GM21367 (cell line): ENCODE measurements at regions not wholly inside any gene's neighbourhood (a gene's known extent, or its start where the extent isn't known, plus 50 kb on each side); places are given as distances from the start of the nearest gene placed in this dataset.
"Not testable (repeated sequence)": the region's sequence is repeated elsewhere in the genome, so short reads cannot be mapped to it uniquely, and the experiment has no call there.

Source experiments
- ATAC-seq: cut with Tn5 transposase; IDR thresholded peaks from one replicate; pipeline ENCODE4 v1.9.1; 2021; ENCODE audit not compliant: unreplicated experiment

DNA sequence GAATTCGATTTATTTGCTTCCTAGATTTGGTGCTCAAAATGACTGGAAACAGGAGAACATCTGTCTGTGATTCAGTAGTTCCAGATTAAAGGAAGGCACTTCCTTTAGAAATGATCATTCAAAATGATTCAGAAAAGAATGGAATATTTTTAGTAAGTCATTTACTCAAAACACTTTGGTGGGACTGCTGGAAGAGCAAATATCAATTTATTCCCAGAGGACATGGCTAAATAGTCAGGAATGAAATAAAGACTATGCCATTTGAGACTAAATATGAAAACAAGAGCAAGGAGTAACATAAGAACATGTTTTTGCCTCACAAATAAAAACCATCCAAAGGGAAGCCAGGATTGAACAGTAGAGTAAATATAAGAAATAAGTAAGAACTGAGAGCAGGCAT, 138.6 kb upstream of the RASA1 start:
- ATAC-seq, result no peak

DNA sequence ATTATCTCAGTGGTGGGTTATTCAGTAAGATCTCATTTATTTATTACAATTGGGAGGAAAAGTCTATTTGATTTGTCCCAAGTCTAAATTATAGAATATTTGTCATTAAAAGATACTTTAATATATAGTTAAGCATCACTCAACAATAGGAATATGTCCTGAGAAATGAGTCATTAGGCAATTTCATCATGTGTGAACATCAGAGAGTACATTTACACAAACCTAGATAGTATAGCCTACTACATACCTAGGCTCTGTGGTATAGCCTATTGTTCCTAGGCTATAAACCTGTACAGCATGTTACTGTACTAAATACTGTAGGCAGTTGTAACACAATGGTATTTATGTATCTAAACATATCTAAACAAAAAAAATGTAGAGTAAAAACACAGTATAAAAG, 135.0 kb upstream of the RASA1 start:
- ATAC-seq, result no peak

DNA sequence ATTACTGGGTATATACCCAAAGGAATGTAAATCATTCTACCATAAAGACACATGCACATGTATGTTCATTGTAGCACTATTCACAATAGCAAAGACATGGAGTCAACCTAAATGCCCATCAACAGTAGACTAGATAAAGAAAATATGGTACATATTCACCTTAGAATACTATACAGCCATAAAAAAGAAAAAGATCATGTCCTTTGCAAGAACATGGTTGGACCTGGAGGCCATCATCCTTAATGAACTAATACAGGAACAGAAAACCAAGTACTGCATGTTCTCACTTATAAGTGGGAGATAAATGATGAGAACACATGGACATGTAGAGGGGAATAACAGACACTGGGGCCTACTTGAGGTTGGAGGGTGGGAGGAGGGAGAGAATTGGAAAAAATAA, 133.2 kb upstream of the RASA1 start:
- ATAC-seq, result not testable (repeated sequence)

DNA sequence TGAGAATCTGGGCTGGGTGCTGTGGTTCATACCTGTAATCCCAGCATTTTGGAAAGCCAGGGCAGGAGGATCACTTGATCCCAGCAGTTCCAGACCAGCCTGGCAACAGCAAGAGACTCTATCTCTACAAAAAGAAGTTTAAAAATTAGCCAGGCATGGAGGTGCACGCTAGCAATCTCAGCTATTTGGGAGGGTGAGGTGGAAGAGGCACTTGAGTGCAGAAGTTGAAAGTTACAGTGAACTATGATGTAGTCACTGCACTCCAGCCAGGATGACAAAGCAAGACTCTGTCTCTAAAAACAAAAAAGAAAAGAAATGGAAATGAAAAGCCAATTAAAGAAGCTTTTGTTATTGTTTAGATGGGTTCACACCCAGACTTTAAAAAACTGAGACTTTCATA, 131.6 kb upstream of the RASA1 start:
- ATAC-seq, result no peak

DNA sequence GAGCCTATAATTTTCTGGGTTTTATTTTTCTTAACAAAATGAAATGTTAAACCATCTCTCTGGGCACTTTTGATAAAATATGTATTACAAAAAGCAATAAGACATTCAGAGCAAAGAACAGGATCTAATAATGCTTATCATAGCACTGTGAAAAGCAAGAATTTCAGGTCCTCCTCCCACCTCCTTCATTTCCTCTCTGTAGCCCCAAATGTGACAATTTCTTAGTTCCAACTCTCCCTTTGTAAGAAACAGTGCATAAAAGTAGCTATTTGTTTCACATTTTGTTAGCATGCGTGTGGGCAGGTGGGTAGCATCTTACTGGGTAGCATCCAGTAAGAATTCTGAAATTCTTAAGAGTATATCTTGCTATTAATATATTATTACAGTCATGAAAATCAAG, 130.9 kb upstream of the RASA1 start:
- ATAC-seq, result no peak

DNA sequence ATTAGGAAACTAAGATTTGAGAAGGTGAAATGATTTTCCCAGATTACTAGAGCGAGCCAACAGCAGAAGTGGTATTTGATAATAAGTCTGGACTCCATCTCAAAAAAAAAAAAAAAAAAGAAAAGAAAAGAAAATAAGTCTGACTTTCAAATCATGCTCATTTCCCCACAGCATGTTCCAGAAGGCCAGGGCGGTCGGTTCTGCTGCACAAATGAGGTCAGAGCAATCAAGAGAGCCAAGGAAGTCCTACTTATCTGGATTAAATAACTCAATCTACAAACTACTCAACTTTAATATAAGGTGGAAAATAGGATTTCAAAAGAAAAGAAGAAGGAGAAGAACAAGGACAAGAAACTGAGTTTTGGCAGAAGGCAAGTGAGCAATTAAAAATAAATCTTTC, 130.4 kb upstream of the RASA1 start:
- ATAC-seq, result no peak

DNA sequence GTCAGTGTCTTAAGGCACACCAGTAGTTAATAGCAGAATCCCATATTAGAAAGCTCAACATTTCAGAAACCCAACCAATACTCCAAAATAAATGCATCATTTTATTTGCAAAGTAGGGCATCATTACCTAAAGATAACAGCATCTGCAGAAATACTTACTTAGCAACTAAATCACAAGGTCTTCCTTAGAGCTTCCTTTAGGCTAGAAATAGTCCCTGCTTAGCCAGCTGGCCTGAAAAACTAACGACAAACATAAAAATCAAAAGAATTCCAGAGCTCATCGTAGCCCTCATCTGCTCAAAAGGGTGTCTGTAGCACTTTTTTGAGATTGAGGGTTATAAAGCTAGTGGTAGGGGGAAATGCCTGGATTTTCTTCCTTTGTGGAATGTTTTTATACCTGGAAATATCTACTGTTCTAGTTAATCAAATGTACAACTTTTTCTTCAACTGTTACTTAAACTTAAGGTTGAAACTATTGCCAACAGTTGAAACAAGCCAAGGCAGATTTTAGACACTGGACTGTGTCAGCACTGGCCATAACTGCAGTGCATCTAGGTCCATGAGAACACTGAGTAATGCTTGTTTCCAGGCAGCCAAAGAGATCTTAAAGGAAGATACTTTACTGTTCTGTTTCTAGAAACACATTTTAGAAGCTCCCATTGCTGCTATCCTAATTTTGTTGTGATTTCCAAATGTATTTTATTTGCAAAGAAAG, 129.4 kb upstream of the RASA1 start:
- no peak for ATAC-seq

DNA sequence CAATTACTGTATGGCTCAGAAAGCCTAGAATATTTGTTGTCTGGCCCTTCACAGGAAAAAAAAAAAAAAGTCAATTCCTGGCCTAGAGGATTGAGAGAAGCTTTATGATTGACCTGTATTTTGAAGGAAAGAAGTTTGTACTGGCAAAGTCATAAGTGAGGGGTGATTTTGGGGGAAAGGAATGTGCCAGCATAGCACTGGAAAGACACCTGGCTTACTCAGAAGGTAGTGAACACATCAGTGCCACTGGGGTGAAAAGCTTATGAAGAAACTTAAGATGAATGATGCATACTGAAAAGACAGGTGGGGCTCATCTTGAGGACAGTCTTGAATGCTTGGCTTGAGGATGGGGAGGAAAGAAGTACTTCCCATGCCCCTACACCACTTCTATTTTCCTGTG, 127.9 kb upstream of the RASA1 start:
- no peak for ATAC-seq

DNA sequence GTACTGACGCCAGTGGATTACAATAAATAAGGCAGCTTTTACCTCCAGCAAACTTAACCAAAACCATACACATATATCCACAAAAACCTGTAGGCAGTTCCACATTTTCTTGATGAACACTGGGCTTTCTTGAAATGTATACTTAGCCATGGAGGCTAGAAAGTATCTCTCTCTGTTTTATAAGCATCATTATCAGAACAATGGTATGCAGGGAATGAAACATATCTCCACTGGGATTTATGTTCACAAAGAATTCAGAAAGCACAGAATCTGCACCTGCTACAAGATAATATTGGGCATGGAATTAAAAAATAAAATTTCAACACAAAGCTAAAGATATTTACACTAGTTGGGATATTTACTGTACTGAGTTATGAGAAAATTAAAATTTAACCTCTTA, 126.1 kb upstream of the RASA1 start:
- ATAC-seq, result no peak

DNA sequence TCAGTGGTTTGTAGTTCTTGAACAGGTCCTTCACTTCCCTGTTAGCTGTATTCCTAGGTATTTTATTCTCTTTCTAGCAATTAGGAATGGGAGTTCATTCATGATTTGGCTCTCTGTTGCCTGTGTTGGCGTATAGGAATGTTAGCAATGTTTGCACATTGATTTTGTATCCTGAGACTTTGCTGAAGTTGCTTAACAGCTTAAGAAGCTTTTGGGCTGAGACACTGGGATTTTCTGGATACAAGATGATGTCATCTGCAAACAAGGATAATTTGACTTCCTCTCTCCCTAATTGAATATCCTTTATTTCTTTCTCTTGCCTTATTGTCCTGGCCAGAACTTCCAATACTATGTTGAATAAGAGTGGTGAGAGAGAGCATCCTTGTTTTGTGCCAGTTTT, 121.8 kb upstream of the RASA1 start:
- ATAC-seq, result not testable (repeated sequence)

DNA sequence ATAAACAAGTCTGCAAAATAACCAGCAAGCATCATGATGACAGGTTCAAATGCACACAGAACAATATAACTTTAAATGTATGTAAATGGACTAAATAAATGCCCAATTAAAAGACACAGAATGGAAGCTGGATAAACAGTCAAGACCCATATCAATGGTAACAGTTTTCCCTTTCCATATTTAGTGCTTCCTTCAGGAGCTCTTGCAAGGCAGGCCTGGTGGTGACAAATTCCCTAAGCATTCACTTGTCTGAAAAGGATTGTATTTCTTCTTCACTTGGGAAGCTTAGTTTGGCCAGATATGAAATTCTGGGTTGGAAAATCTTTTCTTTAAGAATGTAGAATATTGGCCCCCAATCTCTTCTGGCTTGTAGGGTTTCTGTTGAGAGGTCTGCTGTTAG, 120.2 kb upstream of the RASA1 start:
- no peak for ATAC-seq

DNA sequence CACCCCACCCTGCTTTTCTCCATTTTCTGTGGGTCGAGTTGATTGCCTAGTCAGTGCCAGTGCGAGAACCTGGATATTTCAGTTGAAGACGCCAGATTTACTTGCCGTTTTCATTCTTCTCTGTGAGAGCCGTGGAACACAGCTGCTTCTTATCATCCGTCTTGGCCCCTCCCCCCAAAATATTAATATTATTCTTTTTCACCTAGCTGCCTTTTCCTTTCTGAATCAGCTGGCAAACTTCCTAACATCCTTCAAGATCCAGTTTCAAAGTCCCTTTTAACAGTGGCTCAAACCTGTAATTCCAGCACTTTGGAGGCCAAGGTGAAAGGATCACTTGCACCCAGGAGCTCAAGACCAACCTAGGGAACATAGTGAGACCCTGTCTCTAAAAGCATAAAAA, 117.1 kb upstream of the RASA1 start:
- ATAC-seq, result no peak

DNA sequence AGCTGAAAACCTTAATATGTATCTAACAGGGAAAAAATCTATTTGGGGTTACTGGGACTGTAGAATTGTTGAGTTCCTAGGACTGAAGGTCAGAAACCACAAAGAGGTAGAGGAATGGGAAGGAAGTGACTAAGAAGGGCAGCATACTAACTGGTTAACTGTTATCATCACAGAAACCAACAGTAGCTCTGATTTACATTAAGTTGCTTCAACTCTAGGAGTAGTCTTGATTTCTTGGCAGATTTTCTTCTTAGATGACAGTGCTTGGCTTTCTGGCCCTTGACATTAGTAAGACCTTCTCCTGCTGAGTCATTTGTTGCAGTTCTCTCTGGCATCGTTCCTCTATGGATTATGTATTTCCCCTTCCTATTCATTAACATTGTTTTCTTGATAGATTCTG, 116.1 kb upstream of the RASA1 start:
- no peak for ATAC-seq

DNA sequence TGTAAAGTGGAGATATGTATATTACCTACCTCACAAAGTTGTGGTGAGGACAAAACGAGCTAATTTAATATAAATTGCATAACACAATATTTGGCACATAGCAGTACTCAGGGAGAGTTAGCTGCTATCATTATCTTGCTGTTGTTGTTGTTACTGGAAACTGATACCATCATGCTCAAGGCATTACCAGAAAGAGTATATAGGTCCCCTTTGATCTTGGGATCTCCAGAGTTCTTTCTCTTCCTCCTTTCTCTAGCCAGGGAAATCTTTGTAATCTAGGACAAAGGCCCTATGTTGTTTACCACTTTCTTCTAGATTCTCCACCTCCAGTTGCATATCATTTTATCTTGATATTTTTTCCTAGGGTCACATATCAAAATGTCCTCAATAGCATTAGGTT, 114.8 kb upstream of the RASA1 start:
- ATAC-seq, result no peak

DNA sequence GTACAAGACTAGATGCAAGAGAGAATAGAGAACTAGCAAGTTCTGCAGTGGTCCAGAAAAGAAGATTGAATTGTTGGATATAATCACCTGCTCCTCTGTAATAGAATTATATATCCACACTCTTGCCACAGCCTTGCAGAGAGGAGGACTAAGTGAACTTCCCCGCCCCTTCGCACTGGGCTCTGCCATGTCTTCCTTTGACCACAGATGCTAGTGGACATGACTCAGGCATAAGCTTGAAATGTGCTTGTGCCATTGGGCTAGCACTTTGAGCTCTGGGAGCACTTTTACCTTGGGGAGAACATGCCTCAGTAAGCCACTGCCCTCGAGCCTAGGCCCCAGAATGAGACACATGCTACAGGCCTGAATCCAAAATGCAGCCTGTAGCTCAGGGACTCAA, 113.5 kb upstream of the RASA1 start:
- no peak for ATAC-seq

DNA sequence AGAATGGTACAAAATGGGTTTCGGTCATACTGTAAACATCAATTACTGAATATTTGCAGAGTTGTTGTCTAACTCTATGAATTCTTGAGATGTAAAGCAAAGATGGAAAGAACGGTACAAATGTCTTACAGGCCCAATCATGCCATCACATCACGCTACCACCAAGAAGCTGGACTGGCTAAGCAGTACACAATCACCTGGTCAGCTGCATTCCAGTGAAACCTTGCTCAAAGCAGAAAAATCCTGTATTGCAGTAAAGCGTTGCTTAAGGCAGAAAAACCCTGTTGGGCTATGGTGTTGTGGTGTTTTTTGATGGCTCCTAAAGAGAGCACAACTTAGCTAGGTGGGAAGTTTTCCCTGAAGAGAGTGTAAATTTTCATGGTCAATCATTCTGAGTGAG, 112.6 kb upstream of the RASA1 start:
- no peak for ATAC-seq

DNA sequence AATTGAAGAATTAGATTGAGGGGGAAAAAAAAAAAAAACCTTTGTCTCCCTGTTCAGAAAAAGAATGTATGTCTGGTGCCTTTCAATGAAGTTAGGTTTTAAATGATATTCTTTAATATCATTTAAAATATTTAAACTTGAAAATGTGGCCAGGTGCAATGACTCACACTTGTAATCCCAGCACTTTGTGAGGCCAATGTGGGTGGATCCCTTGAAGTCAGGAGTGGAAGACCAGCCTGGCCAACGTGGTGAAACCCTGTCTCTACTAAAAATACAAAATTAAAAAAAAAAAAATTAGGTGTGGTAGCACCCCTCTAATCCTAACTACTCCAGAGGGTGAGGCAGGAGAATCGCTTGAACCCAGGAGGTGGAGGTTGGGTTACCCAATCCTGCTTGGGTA, 111.1 kb upstream of the RASA1 start:
- no peak for ATAC-seq

DNA sequence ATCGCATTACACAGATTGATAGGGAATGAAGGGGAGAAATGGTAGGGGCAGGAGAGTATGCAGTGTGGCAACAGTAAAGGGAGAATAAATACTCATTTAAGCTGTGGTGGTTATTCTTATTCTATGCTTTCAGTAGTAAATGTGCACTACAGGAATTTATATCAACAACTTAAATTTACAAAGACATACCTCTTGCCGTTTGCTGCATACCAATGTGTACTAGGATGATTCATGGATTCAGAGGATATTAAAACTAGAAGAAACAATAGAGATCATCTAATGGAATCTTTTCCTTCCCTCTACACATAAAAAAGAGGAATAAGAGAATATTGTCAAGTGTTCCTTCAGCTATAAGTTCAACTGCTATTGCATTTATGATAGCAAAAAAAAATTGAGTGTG, 103.3 kb upstream of the RASA1 start:
- no peak for ATAC-seq

DNA sequence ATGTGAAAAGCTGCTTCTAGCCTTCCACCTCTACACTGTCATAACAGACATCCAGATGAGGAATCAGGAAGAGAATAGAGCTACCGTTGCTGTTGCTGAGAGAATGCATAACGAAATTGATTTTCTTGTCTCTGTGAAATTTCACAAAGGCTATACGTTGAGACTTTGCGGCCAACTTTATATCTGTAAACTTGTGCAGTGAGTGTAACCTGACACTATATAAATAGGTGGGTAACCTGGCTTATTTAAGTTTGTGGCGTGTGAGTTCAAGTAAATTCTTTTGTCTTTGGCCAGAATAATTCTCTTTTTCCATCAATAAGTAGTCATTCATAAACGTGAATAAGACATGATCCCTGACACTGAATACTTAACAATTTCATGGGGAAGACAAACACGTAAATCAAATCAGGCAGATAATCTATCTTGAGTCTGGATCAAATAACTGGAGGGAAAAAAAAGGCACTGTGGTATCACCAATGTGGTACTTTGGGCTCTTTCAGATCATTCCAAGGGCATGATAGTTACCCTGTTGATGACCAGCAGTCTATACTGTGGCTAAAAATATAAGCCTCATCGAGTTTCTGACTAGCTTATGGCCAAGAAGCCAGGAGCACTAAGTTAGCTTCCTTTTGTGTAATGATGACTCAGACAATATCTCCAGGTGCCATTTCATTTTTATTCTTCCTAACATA, 98.2 kb upstream of the RASA1 start:
- no peak for ATAC-seq

DNA sequence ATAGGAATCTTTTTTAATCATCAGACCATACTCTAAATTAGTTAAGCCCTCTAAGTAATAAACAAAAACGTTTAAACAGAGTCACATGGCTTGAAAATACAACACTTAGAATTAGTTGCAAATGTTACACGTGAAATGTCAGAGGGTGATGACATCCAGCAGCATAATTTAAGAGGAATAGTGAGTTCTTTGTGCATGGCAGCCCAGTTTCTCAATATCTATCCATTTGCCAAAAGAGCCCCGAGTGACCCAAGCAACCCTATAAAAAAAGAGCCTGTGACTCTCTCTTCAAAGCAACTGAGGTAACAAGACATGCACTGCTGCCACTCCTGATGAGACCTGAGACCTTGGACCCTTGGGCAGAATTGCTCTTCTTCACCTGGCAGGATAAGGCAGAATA, 96.9 kb upstream of the RASA1 start:
- no peak for ATAC-seq

DNA sequence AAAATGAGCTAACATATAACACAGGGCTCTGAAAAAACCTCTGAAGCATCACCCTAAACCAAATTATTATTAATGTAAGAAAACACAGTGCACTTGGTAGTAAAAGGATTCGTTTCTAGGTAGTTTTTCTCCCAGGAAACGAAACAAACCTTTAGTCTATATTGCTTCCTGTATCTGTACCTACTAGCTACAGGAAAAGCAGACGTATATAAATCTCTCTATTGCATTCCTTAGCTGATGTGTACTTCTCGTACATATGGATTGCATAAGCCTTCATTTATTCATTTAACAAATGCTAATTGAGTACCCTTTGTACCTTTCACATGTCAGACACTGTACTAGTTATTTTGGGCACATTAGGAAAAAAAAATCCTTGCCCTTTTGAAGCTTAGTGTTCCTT, 85.0 kb upstream of the RASA1 start:
- ATAC-seq, result no peak

DNA sequence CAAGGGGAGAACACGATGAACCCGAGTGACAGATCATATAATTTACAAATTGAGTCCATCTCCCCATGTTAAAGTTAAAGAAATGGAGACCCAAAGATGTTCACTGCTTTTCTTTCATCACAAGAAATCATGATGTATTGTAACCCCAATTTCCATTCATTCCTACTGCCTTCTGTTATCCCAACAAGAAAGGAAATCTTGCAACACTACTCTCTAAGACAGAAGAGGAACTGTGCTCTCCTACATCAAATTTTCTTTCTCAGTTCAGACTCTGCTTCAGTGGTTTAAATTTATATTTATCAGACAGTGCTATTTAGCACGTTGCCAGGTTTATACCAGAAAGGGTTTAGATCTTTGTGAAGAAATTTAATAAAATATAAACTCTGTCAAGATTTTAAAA, 83.8 kb upstream of the RASA1 start:
- ATAC-seq, result no peak

DNA sequence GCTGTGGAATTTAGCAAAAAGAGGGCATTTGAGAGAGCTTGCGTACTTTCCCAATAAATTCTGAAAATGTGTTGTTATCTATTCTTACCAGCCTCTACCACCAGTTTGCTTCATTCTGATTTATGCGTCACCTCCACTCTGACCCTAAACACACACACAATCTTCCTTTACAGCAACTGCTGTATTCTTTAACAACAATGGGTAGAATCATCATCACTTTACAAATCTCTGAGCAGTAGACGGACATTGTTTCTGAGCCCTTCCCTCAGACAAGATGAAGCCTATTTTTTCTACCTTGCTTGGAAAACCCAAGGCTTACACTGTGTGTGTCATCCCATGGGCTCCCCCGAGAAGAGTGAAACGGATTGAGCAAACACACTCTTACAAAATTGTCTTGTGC, 83.1 kb upstream of the RASA1 start:
- ATAC-seq, result no peak
